NCI-H1694 treated with DMSO at 0.1 percent for 48 hours (cell line): ENCODE measurements at regions not wholly inside any gene's neighbourhood (a gene's known extent, or its start where the extent isn't known, plus 50 kb on each side); places are given as distances from the start of the nearest gene placed in this dataset.
"Not testable (repeated sequence)": the region's sequence is repeated elsewhere in the genome, so short reads cannot be mapped to it uniquely, and the experiment has no call there.

Source experiments
- DNase-seq: peaks from one replicate; lab custom pipeline; 2025; lab: John Stamatoyannopoulos, UW

- DNase-seq, result not testable (repeated sequence)
Measured at GRCh38 chr2:111401270-111402140, 280.8 kb downstream of the BCL2L11 start.

- DNase-seq, result not testable (repeated sequence)
Measured at GRCh38 chr2:111402450-111402849, 281.7 kb downstream of the BCL2L11 start.

GRCh38 chr2:111403287-111403686 lies 282.6 kb downstream of the BCL2L11 start:
- not testable (repeated sequence) for DNase-seq

GRCh38 chr2:111406616-111407015 lies 285.9 kb downstream of the BCL2L11 start:
- not testable (repeated sequence) for DNase-seq

- DNase-seq, result not testable (repeated sequence)
Measured at GRCh38 chr2:111407632-111408194, 287.0 kb downstream of the BCL2L11 start.

- DNase-seq, result not testable (repeated sequence)
Measured at GRCh38 chr2:111410868-111411406, 290.2 kb downstream of the BCL2L11 start.

- DNase-seq, result not testable (repeated sequence)
Measured at GRCh38 chr2:111411867-111412681, 291.4 kb downstream of the BCL2L11 start.

- not testable (repeated sequence) for DNase-seq
Measured at GRCh38 chr2:111412841-111413650, 292.3 kb downstream of the BCL2L11 start.

- DNase-seq, result not testable (repeated sequence)
Measured at GRCh38 chr2:111413950-111414349, 293.2 kb downstream of the BCL2L11 start.

- not testable (repeated sequence) for DNase-seq
Measured at GRCh38 chr2:111415765-111416743, 295.3 kb downstream of the BCL2L11 start.

GRCh38 chr2:111417026-111417425 lies 296.3 kb downstream of the BCL2L11 start:
- DNase-seq, result not testable (repeated sequence)

GRCh38 chr2:111418091-111418875 lies 297.6 kb downstream of the BCL2L11 start:
- not testable (repeated sequence) for DNase-seq

- DNase-seq, result not testable (repeated sequence)
Measured at GRCh38 chr2:111420074-111420473, 299.4 kb downstream of the BCL2L11 start.

GRCh38 chr2:111420835-111421234 lies 300.1 kb downstream of the BCL2L11 start:
- not testable (repeated sequence) for DNase-seq

- not testable (repeated sequence) for DNase-seq
Measured at GRCh38 chr2:111421949-111422348, 301.2 kb downstream of the BCL2L11 start.

- not testable (repeated sequence) for DNase-seq
Measured at GRCh38 chr2:111422562-111422961, 301.8 kb downstream of the BCL2L11 start.

GRCh38 chr2:111423184-111423583 lies 302.5 kb downstream of the BCL2L11 start:
- DNase-seq, result not testable (repeated sequence)

GRCh38 chr2:111424176-111424575 lies 303.5 kb downstream of the BCL2L11 start:
- DNase-seq, result not testable (repeated sequence)

GRCh38 chr2:111424851-111425309 lies 304.2 kb downstream of the BCL2L11 start:
- not testable (repeated sequence) for DNase-seq
